Astrocyte (in vitro differentiated cells and primary cell): ENCODE measurements at regions not wholly inside any gene's neighbourhood (a gene's known extent, or its start where the extent isn't known, plus 50 kb on each side); places are given as distances from the start of the nearest gene placed in this dataset.

Source experiments
- DNase-seq: peaks from one replicate; pipeline ENCODE4 v3.0.0-alpha.2; 2010; ENCODE audit warnings: low read depth
- FAIRE-seq: peaks from 2 replicates; lab custom pipeline; 2011; peaks lifted over from hg19 to GRCh38; lab: Jason Lieb, UNC
- H2AFZ ChIP-seq: 2 replicates; pipeline ENCODE4 v1.6.0; 2012; ENCODE audit warnings: low read depth, low read length, inconsistent platforms
- H3K27ac ChIP-seq: 2 replicates; pipeline ENCODE4 v1.5.1; 2011; ENCODE audit warnings: low read depth, low read length, inconsistent platforms
- H3K27me3 ChIP-seq: 2 replicates; pipeline ENCODE4 v1.6.0; 2011; ENCODE audit warnings: low read length, inconsistent platforms; ENCODE audit not compliant: insufficient read depth
- H3K36me3 ChIP-seq: 2 replicates; pipeline ENCODE4 v1.5.1; 2011; ENCODE audit warnings: low read length, inconsistent platforms; ENCODE audit not compliant: insufficient read depth
- H3K4me1 ChIP-seq: 2 replicates; pipeline ENCODE4 v1.5.1; 2011; ENCODE audit warnings: low read length, inconsistent platforms; ENCODE audit not compliant: insufficient read depth
- H3K4me2 ChIP-seq: 2 replicates; pipeline ENCODE4 v1.6.0; 2012; ENCODE audit warnings: low read length, inconsistent platforms
- H3K4me3 ChIP-seq: 2 replicates; pipeline ENCODE4 v1.5.1; 2011; ENCODE audit warnings: low read depth, mild to moderate bottlenecking, low read length, inconsistent platforms; ENCODE audit not compliant: insufficient read depth
- H3K79me2 ChIP-seq: 2 replicates; pipeline ENCODE4 v1.6.0; 2012; ENCODE audit warnings: mild to moderate bottlenecking, low read length, inconsistent platforms; ENCODE audit not compliant: insufficient read depth
- H3K9ac ChIP-seq: 2 replicates; pipeline ENCODE4 v1.6.0; 2012; ENCODE audit warnings: mild to moderate bottlenecking, low read length, inconsistent platforms
- H3K9me3 ChIP-seq: 2 replicates; pipeline ENCODE4 v1.5.1; 2012; ENCODE audit warnings: low read depth, mild to moderate bottlenecking, low read length, inconsistent platforms; ENCODE audit not compliant: insufficient read depth
- H4K20me1 ChIP-seq: 2 replicates; pipeline ENCODE4 v1.6.0; 2012; ENCODE audit warnings: low read length, inconsistent platforms; ENCODE audit not compliant: insufficient read depth
- H3K27ac Mint-ChIP-seq: one replicate; pipeline ENCODE4 v1.8.0; 2021; ENCODE audit warnings: mild to moderate bottlenecking, mixed read lengths; ENCODE audit not compliant: unreplicated experiment
- H3K27me3 Mint-ChIP-seq: one replicate; pipeline ENCODE4 v1.8.0; 2021; ENCODE audit warnings: low read depth, mixed read lengths; ENCODE audit not compliant: unreplicated experiment
- H3K36me3 Mint-ChIP-seq: one replicate; pipeline ENCODE4 v1.8.0; 2021; ENCODE audit warnings: low read depth, mixed read lengths; ENCODE audit not compliant: unreplicated experiment
- H3K4me1 Mint-ChIP-seq: one replicate; pipeline ENCODE4 v1.8.0; 2021; ENCODE audit warnings: low read depth, mixed read lengths; ENCODE audit not compliant: unreplicated experiment
- H3K4me3 Mint-ChIP-seq: one replicate; pipeline ENCODE4 v1.8.0; 2021; ENCODE audit warnings: mild to moderate bottlenecking, moderate library complexity, mixed read lengths; ENCODE audit not compliant: unreplicated experiment
- H3K9me3 Mint-ChIP-seq: one replicate; pipeline ENCODE4 v1.8.0; 2021; ENCODE audit warnings: mild to moderate bottlenecking, mixed read lengths; ENCODE audit not compliant: unreplicated experiment
- EZH2 ChIP-seq: IDR thresholded peaks from 2 replicates; pipeline ENCODE4 v1.6.1; 2012; ENCODE audit warnings: mild to moderate bottlenecking, low read length, inconsistent platforms; ENCODE audit not compliant: insufficient read depth
- TF ChIP-seq, protein P1 (sequence below): IDR thresholded peaks from 2 replicates; pipeline ENCODE4 v1.5.1; 2011; ENCODE audit warnings: low read depth, mild to moderate bottlenecking, inconsistent platforms, low read length, moderate library complexity; ENCODE audit not compliant: insufficient read depth

DNA sequence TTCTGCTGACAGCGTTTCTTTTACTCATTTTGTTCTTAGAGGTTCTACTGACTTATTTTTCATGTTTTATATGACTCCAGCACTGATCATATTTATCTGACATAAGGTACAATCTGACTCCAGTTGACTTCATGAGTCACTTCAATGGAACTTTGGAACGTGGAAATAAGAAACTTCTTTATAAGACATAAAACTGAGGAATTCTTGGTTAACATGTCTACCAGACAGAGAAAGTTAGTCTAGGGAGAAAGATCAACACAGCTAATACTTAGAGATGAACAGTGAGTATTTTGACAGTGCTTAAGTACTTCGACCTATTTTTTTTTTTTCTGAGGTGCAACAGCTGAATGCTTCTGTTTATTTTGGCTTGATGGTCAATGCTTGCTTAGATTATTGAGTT is 679.5 kb downstream of the KCNJ2 start:
- peaks cover 3% of the 10 kb centered on the region for H3K9me3 Mint-ChIP-seq
- peak overlapping the region; percentile 8 for H2AFZ ChIP-seq
- H3K9me3 ChIP-seq, result no peaks in the 10 kb centered on the region
- H3K4me3 ChIP-seq, result no peak overlapping the region
- TF ChIP-seq EZH2, result no peak
- TF ChIP-seq, protein P1, sequence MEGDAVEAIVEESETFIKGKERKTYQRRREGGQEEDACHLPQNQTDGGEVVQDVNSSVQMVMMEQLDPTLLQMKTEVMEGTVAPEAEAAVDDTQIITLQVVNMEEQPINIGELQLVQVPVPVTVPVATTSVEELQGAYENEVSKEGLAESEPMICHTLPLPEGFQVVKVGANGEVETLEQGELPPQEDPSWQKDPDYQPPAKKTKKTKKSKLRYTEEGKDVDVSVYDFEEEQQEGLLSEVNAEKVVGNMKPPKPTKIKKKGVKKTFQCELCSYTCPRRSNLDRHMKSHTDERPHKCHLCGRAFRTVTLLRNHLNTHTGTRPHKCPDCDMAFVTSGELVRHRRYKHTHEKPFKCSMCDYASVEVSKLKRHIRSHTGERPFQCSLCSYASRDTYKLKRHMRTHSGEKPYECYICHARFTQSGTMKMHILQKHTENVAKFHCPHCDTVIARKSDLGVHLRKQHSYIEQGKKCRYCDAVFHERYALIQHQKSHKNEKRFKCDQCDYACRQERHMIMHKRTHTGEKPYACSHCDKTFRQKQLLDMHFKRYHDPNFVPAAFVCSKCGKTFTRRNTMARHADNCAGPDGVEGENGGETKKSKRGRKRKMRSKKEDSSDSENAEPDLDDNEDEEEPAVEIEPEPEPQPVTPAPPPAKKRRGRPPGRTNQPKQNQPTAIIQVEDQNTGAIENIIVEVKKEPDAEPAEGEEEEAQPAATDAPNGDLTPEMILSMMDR, result no peak
- H3K4me1 ChIP-seq, result peaks cover 10% of the 10 kb centered on the region
- DNase-seq (peak; percentile 83), FAIRE-seq (peak; percentile 13)
- no peaks in the 10 kb centered on the region for H3K79me2 ChIP-seq
- no peaks in the 10 kb centered on the region for H3K36me3 Mint-ChIP-seq
- H3K27me3 Mint-ChIP-seq, result no peaks in the 10 kb centered on the region
- H3K4me3 Mint-ChIP-seq, result no peak overlapping the region
- no peaks in the 10 kb centered on the region for H3K27me3 ChIP-seq
- H4K20me1 ChIP-seq, result no peaks in the 10 kb centered on the region
- H3K4me1 Mint-ChIP-seq, result peaks cover 4% of the 10 kb centered on the region
- H3K27ac Mint-ChIP-seq, result no peak overlapping the region
- H3K36me3 ChIP-seq, result no peaks in the 10 kb centered on the region
- H3K9ac ChIP-seq, result no peak overlapping the region
- no peak overlapping the region for H3K27ac ChIP-seq
- H3K4me2 ChIP-seq, result peak overlapping the region; percentile 10

DNA sequence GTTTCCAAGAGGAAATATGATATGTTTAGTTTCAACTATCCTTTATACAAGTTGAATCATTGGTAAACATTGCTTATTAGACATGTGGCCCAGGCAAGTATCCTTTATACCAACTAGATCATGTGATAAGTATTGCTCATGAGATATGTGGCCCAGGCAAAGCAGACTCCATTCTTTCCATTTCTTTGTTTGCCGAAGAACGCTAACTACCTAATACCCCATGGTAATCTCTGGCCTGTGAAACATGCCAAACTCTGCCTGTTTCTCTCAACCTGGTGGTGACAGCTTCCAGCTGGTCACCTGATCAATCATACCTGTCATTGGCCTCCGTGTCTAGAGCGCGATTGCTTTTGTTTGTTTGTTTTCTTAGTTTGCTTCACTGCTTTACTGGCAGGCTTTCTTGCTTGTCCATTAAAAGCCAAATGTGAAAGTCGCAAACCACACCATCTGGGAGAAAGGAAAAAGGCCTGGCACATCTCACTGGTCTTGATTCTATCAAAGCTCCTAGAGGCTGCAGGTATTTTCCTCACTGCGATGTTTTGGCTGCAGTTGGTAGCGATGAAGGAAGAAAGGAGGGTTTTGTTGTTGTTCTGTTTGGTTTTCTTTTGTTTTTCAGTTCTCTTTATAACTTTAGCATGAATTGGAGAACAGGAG is 686.2 kb downstream of the KCNJ2 start:
- Histone ChIP-seq H2AFZ (peak overlapping the region; percentile 82), H3K4me2 (peak overlapping the region; percentile 58)
- H3K27ac Mint-ChIP-seq, result no peak overlapping the region

DNA sequence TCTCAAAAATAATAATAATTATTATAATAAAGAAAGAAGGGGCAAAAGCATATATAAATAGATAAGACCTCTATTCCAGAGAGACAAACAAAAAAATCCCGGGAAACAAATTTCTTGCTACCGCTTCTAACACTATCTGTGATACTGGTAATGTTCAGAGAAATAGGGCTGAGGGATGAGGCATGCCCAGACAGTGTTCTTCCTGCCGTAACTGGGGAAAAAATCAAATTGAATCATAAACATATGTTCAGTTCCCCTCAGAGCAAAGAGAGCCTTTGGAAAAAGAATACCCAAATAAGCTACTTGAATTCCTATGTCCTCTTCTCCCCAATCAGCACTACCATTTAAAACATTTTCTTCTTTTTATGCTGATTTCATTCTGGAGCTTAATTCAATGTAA is 688.0 kb downstream of the KCNJ2 start:
- Histone ChIP-seq H3K4me3 (no peak overlapping the region), H3K4me2 (no peak overlapping the region), H3K4me1 (peaks cover 6% of the 10 kb centered on the region), H3K27ac (no peak overlapping the region), H2AFZ (no peak overlapping the region), H3K79me2 (no peaks in the 10 kb centered on the region), H3K27me3 (no peaks in the 10 kb centered on the region), H3K9ac (no peak overlapping the region), H3K9me3 (no peaks in the 10 kb centered on the region), H4K20me1 (no peaks in the 10 kb centered on the region), H3K36me3 (no peaks in the 10 kb centered on the region)
- no peaks in the 10 kb centered on the region for H3K4me1 Mint-ChIP-seq
- no peak for TF ChIP-seq EZH2
- TF ChIP-seq, protein P1, result no peak
- H3K27me3 Mint-ChIP-seq, result no peaks in the 10 kb centered on the region
- H3K9me3 Mint-ChIP-seq, result peaks cover 8% of the 10 kb centered on the region
- no peak overlapping the region for H3K4me3 Mint-ChIP-seq
- H3K27ac Mint-ChIP-seq, result no peak overlapping the region
- FAIRE-seq (no peak), DNase-seq (no peak)
- H3K36me3 Mint-ChIP-seq, result no peaks in the 10 kb centered on the region

More for the DNA sequence above, 686.2 kb downstream of the KCNJ2 start:
- H3K4me3 ChIP-seq, result no peak overlapping the region
- FAIRE-seq (no peak), DNase-seq (peak; percentile 68)
- H3K4me1 ChIP-seq, result peaks cover 6% of the 10 kb centered on the region
- no peaks in the 10 kb centered on the region for H3K27me3 ChIP-seq
- no peak overlapping the region for H3K4me3 Mint-ChIP-seq
- no peaks in the 10 kb centered on the region for H3K36me3 Mint-ChIP-seq
- no peak for TF ChIP-seq EZH2
- TF ChIP-seq, protein P1, result no peak
- no peak overlapping the region for H3K9ac ChIP-seq
- H3K4me1 Mint-ChIP-seq, result no peaks in the 10 kb centered on the region
- H4K20me1 ChIP-seq, result no peaks in the 10 kb centered on the region
- no peaks in the 10 kb centered on the region for H3K79me2 ChIP-seq
- peaks cover 4% of the 10 kb centered on the region for H3K9me3 Mint-ChIP-seq
- H3K9me3 ChIP-seq, result no peaks in the 10 kb centered on the region
- peak overlapping the region; percentile 13 for H3K27ac ChIP-seq
- no peaks in the 10 kb centered on the region for H3K36me3 ChIP-seq
- no peaks in the 10 kb centered on the region for H3K27me3 Mint-ChIP-seq
